ENCODE measurements at regions not wholly inside any gene's neighbourhood (a gene's known extent, or its start where the extent isn't known, plus 50 kb on each side); places are given as distances from the start of the nearest gene placed in this dataset.

DNA sequence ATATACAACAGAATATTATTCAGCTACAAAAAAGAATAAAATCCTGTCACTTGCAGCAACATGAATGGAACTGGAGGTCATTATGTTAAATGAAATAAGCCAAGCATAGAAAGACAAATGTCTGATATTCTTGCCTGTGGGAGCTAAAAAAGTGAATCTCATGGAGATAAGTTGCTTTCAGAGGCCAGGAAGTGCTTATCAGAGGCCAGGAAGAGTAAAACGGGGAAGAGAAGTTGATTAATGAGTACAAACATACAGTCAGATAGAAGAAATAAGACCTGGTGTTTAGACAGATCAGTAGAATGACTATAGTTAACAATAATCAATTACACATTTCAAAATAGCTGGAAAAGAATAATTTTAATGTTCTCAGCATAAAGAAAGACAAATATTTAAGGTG, 54.4 kb upstream of the CPHXL start:
- no peaks in the 10 kb centered on the region for H3K9me3 Mint-ChIP-seq
- no peaks in the 10 kb centered on the region for H3K36me3 Mint-ChIP-seq (ENCODE audit: low read depth)
- H3K4me3 Mint-ChIP-seq = no peak overlapping the region
- no peak overlapping the region for H3K27ac Mint-ChIP-seq
- H3K27me3 Mint-ChIP-seq = peaks cover 39% of the 10 kb centered on the region
- intact Hi-C loops (cut with micrococcal nuclease) = no loop called here
- no peaks in the 10 kb centered on the region for H3K4me1 Mint-ChIP-seq (ENCODE audit: low read depth)

DNA sequence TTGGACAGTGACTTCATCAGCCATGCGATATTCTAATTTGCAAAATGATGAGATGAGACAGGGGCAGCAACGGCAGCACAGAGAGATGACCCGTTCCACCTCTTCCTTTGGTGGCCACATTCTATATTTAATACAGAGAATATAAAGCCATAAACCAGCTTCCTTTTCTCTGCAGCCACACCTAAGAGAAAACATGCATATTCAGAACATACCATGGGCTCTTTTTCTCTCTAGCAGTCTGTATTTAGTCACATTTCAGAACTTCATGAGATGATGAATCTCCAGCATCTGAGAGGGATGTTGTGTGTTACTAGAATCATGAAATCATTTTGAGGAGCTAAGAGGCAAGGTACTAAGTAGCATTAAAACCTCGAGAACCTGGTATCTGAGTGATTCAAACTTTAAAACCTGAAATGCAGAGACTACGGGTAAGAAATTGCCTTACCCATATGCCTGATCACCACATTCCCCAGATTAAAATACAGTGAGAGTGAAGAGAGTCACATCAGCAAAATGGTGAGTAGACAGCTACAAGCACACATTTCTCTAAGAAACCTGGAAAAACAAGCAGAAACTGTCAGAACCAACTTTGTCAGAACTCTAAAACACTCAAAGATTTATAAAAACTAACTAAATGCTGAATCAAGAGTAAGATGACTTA, 55.5 kb upstream of the CPHXL start:
- no peaks in the 10 kb centered on the region for H3K4me1 Mint-ChIP-seq (ENCODE audit: low read depth)

GRCh38 chr16:75787440-75787839, 61.1 kb upstream of the CPHXL start:
- H3K27me3 Mint-ChIP-seq = peaks cover 20% of the 10 kb centered on the region
- no peaks in the 10 kb centered on the region for H3K36me3 Mint-ChIP-seq (ENCODE audit: low read depth)

More for the DNA sequence above, 55.5 kb upstream of the CPHXL start:
- no peaks in the 10 kb centered on the region for H3K36me3 Mint-ChIP-seq (ENCODE audit: low read depth)
- intact Hi-C loops (cut with micrococcal nuclease) = no loop called here
- no peaks in the 10 kb centered on the region for H3K9me3 Mint-ChIP-seq
- no peak overlapping the region for H3K4me3 Mint-ChIP-seq
- no peak overlapping the region for H3K27ac Mint-ChIP-seq
- peaks cover 36% of the 10 kb centered on the region for H3K27me3 Mint-ChIP-seq

GRCh38 chr16:75789237-75789636, 62.9 kb upstream of the CPHXL start:
- H3K27ac Mint-ChIP-seq = no peak overlapping the region
- intact Hi-C loops (cut with micrococcal nuclease) = loop anchor here (1.0 to 5.0 kb wide), 2 partner anchors 863 to 1382 kb away; no protein-coding TSS in a partner anchor
- H3K4me1 Mint-ChIP-seq (ENCODE audit: low read depth) = no peaks in the 10 kb centered on the region
- peaks cover 11% of the 10 kb centered on the region for H3K27me3 Mint-ChIP-seq
- no peaks in the 10 kb centered on the region for H3K36me3 Mint-ChIP-seq (ENCODE audit: low read depth)
- no peak overlapping the region for H3K4me3 Mint-ChIP-seq
- no peaks in the 10 kb centered on the region for H3K9me3 Mint-ChIP-seq

More at GRCh38 chr16:75787440-75787839, 61.1 kb upstream of the CPHXL start:
- Mint-ChIP-seq H3K4me1 (ENCODE audit: low read depth) (no peaks in the 10 kb centered on the region), H3K4me3 (no peak overlapping the region), H3K27ac (no peak overlapping the region), H3K9me3 (no peaks in the 10 kb centered on the region)
- intact Hi-C loops (cut with micrococcal nuclease) = loop anchor here (5.0 kb wide), 1 partner anchor 865 kb away; no protein-coding TSS in a partner anchor

- intact Hi-C loops (cut with micrococcal nuclease) = no loop called here
- H3K9me3 Mint-ChIP-seq = no peaks in the 10 kb centered on the region
- peaks cover 6% of the 10 kb centered on the region for H3K27me3 Mint-ChIP-seq
- no peak overlapping the region for H3K27ac Mint-ChIP-seq
- no peak overlapping the region for H3K4me3 Mint-ChIP-seq
- no peaks in the 10 kb centered on the region for H3K36me3 Mint-ChIP-seq (ENCODE audit: low read depth)
- no peaks in the 10 kb centered on the region for H3K4me1 Mint-ChIP-seq (ENCODE audit: low read depth)
These were observed 66.6 kb upstream of the CPHXL start for GRCh38 chr16:75792771-75793492.

DNA sequence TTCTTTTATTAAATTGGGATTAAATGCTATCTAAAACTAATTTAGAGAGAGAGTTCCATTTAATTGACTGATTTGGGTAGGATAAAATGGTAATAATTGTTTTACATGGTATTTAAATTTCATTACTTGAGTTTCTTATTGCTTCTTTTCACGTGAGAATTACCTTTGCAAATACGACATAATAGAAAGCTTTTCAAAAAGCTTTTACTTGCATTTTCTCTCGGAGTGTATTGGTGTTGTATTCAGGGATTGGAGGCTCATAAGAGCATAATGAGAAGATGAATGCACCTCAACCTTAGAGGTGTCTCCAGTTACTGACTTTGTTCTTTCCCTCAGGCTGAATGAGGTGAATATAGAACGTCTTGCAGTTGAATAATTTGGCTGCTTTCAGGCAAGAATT, 67.4 kb upstream of the CPHXL start:
- Mint-ChIP-seq H3K36me3 (ENCODE audit: low read depth) (no peaks in the 10 kb centered on the region), H3K27ac (no peak overlapping the region), H3K9me3 (no peaks in the 10 kb centered on the region), H3K4me3 (no peak overlapping the region), H3K4me1 (ENCODE audit: low read depth) (no peaks in the 10 kb centered on the region), H3K27me3 (peaks cover 6% of the 10 kb centered on the region)
- intact Hi-C loops (cut with micrococcal nuclease) = no loop called here

GRCh38 chr16:75794426-75794825, 68.1 kb upstream of the CPHXL start:
- Mint-ChIP-seq H3K4me3 (no peak overlapping the region), H3K36me3 (ENCODE audit: low read depth) (no peaks in the 10 kb centered on the region), H3K27me3 (peaks cover 6% of the 10 kb centered on the region), H3K27ac (no peak overlapping the region), H3K9me3 (no peaks in the 10 kb centered on the region), H3K4me1 (ENCODE audit: low read depth) (no peaks in the 10 kb centered on the region)
- intact Hi-C loops (cut with micrococcal nuclease) = no loop called here

DNA sequence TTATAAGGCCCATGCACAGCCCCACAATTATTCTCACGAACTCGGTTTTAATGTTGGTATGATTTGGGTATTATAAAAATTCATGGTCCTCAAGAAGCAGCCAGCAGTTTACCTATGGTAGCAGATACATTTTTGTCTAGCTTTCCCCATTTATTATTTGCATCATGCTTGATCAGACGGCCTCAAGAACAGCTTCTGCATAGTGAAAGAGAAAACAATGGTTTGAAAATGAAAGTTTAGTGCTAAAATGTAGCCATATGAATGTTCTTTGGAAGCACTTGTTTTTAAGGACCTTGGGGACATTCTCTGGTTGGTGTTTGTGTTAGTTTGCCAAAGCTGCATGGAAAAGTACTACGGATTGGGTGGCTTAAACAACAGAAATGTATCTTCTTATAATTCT, 72.4 kb upstream of the CPHXL start:
- no peaks in the 10 kb centered on the region for H3K36me3 Mint-ChIP-seq (ENCODE audit: low read depth)
- H3K9me3 Mint-ChIP-seq = no peaks in the 10 kb centered on the region
- intact Hi-C loops (cut with micrococcal nuclease) = no loop called here
- no peak overlapping the region for H3K4me3 Mint-ChIP-seq
- no peaks in the 10 kb centered on the region for H3K4me1 Mint-ChIP-seq (ENCODE audit: low read depth)
- no peak overlapping the region for H3K27ac Mint-ChIP-seq
- peaks cover 3% of the 10 kb centered on the region for H3K27me3 Mint-ChIP-seq

DNA sequence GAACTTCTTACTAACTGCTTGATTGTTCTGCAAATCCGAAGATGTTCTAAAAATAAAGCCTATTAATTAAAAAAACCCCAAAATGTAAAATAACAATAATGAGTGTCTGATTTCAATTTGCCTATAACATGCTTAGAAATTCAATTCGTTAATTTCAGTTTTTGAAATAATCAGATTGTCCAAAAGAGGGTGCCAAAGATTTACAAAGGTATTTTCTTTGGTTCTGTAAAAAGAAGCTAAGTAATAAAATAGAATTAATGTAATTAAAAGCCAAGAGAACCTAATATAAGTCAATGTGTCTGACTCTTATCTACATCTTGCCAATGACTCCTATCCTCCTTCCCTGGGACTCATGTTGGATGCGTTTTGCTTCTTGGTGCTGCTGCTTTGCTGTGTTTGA, 75.0 kb upstream of the CPHXL start:
- Mint-ChIP-seq H3K36me3 (ENCODE audit: low read depth) (no peaks in the 10 kb centered on the region), H3K4me3 (no peak overlapping the region), H3K9me3 (no peaks in the 10 kb centered on the region), H3K27ac (no peak overlapping the region), H3K4me1 (ENCODE audit: low read depth) (no peaks in the 10 kb centered on the region), H3K27me3 (peaks cover 3% of the 10 kb centered on the region)
- intact Hi-C loops (cut with micrococcal nuclease) = loop anchor here (10.0 kb wide), 1 partner anchor 63 kb away; no protein-coding TSS in a partner anchor

GRCh38 chr16:75803753-75804152, 77.5 kb upstream of the CPHXL start:
- Mint-ChIP-seq H3K9me3 (no peaks in the 10 kb centered on the region), H3K36me3 (ENCODE audit: low read depth) (no peaks in the 10 kb centered on the region), H3K27ac (no peak overlapping the region), H3K4me1 (ENCODE audit: low read depth) (no peaks in the 10 kb centered on the region), H3K27me3 (no peaks in the 10 kb centered on the region), H3K4me3 (no peak overlapping the region)
- intact Hi-C loops (cut with micrococcal nuclease) = loop anchor here (10.0 kb wide), 1 partner anchor 61 kb away; no protein-coding TSS in a partner anchor

DNA sequence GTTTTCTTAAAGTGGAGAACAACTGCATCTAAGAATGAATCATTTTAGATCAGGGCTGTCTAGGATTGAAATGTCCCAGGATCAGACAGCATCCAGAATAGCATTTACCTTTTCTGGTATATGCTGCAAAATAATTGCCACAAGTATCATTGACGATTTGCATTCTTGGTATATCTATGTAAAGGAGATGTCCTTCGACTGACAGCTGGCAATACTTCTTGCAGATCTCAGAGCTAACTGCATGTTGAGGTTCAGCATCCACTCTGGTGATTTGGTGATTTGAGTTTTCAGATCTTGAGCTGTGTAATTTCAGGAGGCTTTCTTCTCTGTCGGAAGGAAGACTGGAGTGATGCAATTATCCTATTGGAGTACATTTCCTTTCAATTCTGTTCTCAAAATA, 78.1 kb upstream of the CPHXL start:
- Mint-ChIP-seq H3K27ac (no peak overlapping the region), H3K36me3 (ENCODE audit: low read depth) (no peaks in the 10 kb centered on the region), H3K27me3 (no peaks in the 10 kb centered on the region), H3K4me1 (ENCODE audit: low read depth) (no peaks in the 10 kb centered on the region), H3K9me3 (no peaks in the 10 kb centered on the region), H3K4me3 (no peak overlapping the region)
- intact Hi-C loops (cut with micrococcal nuclease) = loop anchor here (10.0 kb wide), 1 partner anchor 60 kb away; no protein-coding TSS in a partner anchor

GRCh38 chr16:75805946-75806345, 79.7 kb upstream of the CPHXL start:
- Mint-ChIP-seq H3K4me3 (no peak overlapping the region), H3K27me3 (no peaks in the 10 kb centered on the region), H3K27ac (no peak overlapping the region), H3K36me3 (ENCODE audit: low read depth) (no peaks in the 10 kb centered on the region), H3K4me1 (ENCODE audit: low read depth) (no peaks in the 10 kb centered on the region), H3K9me3 (no peaks in the 10 kb centered on the region)
- intact Hi-C loops (cut with micrococcal nuclease) = loop anchor here (10.0 kb wide), 1 partner anchor 59 kb away; no protein-coding TSS in a partner anchor

- H3K27ac Mint-ChIP-seq = no peak overlapping the region
- H3K4me3 Mint-ChIP-seq = no peak overlapping the region
- no peaks in the 10 kb centered on the region for H3K9me3 Mint-ChIP-seq
- intact Hi-C loops (cut with micrococcal nuclease) = loop anchor here (10.0 kb wide), 1 partner anchor 58 kb away; no protein-coding TSS in a partner anchor
- H3K4me1 Mint-ChIP-seq (ENCODE audit: low read depth) = no peaks in the 10 kb centered on the region
- no peaks in the 10 kb centered on the region for H3K27me3 Mint-ChIP-seq
- no peaks in the 10 kb centered on the region for H3K36me3 Mint-ChIP-seq (ENCODE audit: low read depth)
These were observed 80.2 kb upstream of the CPHXL start for GRCh38 chr16:75806487-75806886.

GRCh38 chr16:75810342-75810741, 84.1 kb upstream of the CPHXL start:
- H3K27me3 Mint-ChIP-seq = no peaks in the 10 kb centered on the region
- H3K27ac Mint-ChIP-seq = no peak overlapping the region
- H3K9me3 Mint-ChIP-seq = no peaks in the 10 kb centered on the region
- H3K36me3 Mint-ChIP-seq (ENCODE audit: low read depth) = no peaks in the 10 kb centered on the region
- no peaks in the 10 kb centered on the region for H3K4me1 Mint-ChIP-seq (ENCODE audit: low read depth)
- H3K4me3 Mint-ChIP-seq = no peak overlapping the region
- intact Hi-C loops (cut with micrococcal nuclease) = no loop called here
